Body of pancreas (tissue), 4 donors: ENCODE measurements at regions not wholly inside any gene's neighbourhood (a gene's known extent, or its start where the extent isn't known, plus 50 kb on each side); places are given as distances from the start of the nearest gene placed in this dataset.

Experiments
- CTCF ChIP-seq, 7 experiments: fragments of 450-650 bp in 4 of 7; fragments of 200-600 bp in 3 of 7; sonication (generic) in 3 of 7; IDR thresholded peaks; one replicate each; pipeline ENCODE4 v1.5.1; 2016 to 2019; ENCODE audit warnings: antibody characterized with exemption in 7 of 7
- POLR2A ChIP-seq, 3 donors: fragments of 450-650 bp; IDR thresholded peaks; one replicate each; pipeline ENCODE4 v1.6.1; 2016; ENCODE audit warnings: antibody characterized with exemption in 3 of 3, mild to moderate bottlenecking in 2 of 3

- TF ChIP-seq POLR2A (IDR thresholded peaks at IDR 0.05) (no peak), CTCF (IDR thresholded peaks at IDR 0.05) (no peak)
These were observed 2051.3 kb downstream of the PCDH7 start for GRCh38 chr4:32771491-32771890.
